Stimulated activated CD8-positive, alpha-beta memory T cell treated with anti-CD3 and anti-CD28 coated beads, Interleukin-12 subunit alpha, Interleukin-12 subunit beta, amount 100 ng/mL, for 24 hours (primary cell): ENCODE measurements at regions not wholly inside any gene's neighbourhood (a gene's known extent, or its start where the extent isn't known, plus 50 kb on each side); places are given as distances from the start of the nearest gene placed in this dataset.
"Not testable (repeated sequence)": the region's sequence is repeated elsewhere in the genome, so short reads cannot be mapped to it uniquely, and the experiment has no call there.

ENCODE experiments used
- DNase-seq: peaks from one replicate; pipeline ENCODE4 v3.0.0-alpha.2; 2020; ENCODE audit errors: extremely low read depth

GRCh38 chrX:110512341-110512740 lies 153.7 kb downstream of the RTL9 start:
- no peak for DNase-seq

- DNase-seq, result no peak
These were observed 155.9 kb downstream of the RTL9 start for GRCh38 chrX:110514509-110514908.

GRCh38 chrX:110519501-110519900 lies 160.9 kb downstream of the RTL9 start:
- DNase-seq, result no peak

GRCh38 chrX:110519906-110520452 lies 161.3 kb downstream of the RTL9 start:
- no peak for DNase-seq

GRCh38 chrX:110520652-110521051 lies 162.0 kb downstream of the RTL9 start:
- DNase-seq, result not testable (repeated sequence)

- no peak for DNase-seq
These were observed 173.4 kb downstream of the RTL9 start for GRCh38 chrX:110531873-110532580.

GRCh38 chrX:110532581-110532931 lies 173.9 kb downstream of the RTL9 start:
- no peak for DNase-seq

GRCh38 chrX:110536816-110537215 lies 178.2 kb downstream of the RTL9 start:
- no peak for DNase-seq

GRCh38 chrX:110541266-110541665 lies 182.6 kb downstream of the RTL9 start:
- DNase-seq, result no peak

- DNase-seq, result not testable (repeated sequence)
These were observed 192.2 kb downstream of the RTL9 start for GRCh38 chrX:110550854-110551253.

GRCh38 chrX:110557864-110558263 lies 199.2 kb downstream of the RTL9 start:
- DNase-seq, result no peak

GRCh38 chrX:110558406-110558805 lies 199.8 kb downstream of the RTL9 start:
- no peak for DNase-seq

GRCh38 chrX:110561034-110561433 lies 202.4 kb downstream of the RTL9 start:
- DNase-seq, result no peak

- no peak for DNase-seq
These were observed 204.6 kb downstream of the RTL9 start for GRCh38 chrX:110563282-110563681.

- no peak for DNase-seq
These were observed 209.8 kb downstream of the RTL9 start for GRCh38 chrX:110568441-110568840.

GRCh38 chrX:110569506-110569905 lies 210.9 kb downstream of the RTL9 start:
- no peak for DNase-seq

- no peak for DNase-seq
These were observed 217.3 kb downstream of the CHRDL1 start for GRCh38 chrX:110578270-110578669.

- DNase-seq, result no peak
These were observed 211.5 kb downstream of the CHRDL1 start for GRCh38 chrX:110584083-110584482.

GRCh38 chrX:110588164-110588563 lies 207.5 kb downstream of the CHRDL1 start:
- no peak for DNase-seq

- DNase-seq, result no peak
These were observed 206.8 kb downstream of the CHRDL1 start for GRCh38 chrX:110588853-110589252.

GRCh38 chrX:110600745-110601310 lies 194.8 kb downstream of the CHRDL1 start:
- no peak for DNase-seq

GRCh38 chrX:110614596-110614995 lies 181.0 kb downstream of the CHRDL1 start:
- DNase-seq, result no peak
